NCI-H526 treated with DMSO at 0.1 percent for 48 hours (cell line): ENCODE measurements at regions not wholly inside any gene's neighbourhood (a gene's known extent, or its start where the extent isn't known, plus 50 kb on each side); places are given as distances from the start of the nearest gene placed in this dataset.
"Not testable (repeated sequence)": the region's sequence is repeated elsewhere in the genome, so short reads cannot be mapped to it uniquely, and the experiment has no call there.

Experiments
- DNase-seq: peaks from one replicate; lab custom pipeline; 2025; lab: John Stamatoyannopoulos, UW

GRCh38 chrY:21600170-21600569 lies 65.5 kb downstream of the RBMY1A1 start:
- DNase-seq = no peak

GRCh38 chrY:21601524-21601923 lies 66.8 kb downstream of the RBMY1A1 start:
- DNase-seq = no peak

- peak; percentile 25 for DNase-seq
These were observed 67.9 kb downstream of the RBMY1A1 start for GRCh38 chrY:21602590-21602989.

- no peak for DNase-seq
These were observed 101.5 kb downstream of the RBMY1A1 start for GRCh38 chrY:21636137-21636536.

- DNase-seq = no peak
These were observed 115.8 kb downstream of the RBMY1A1 start for GRCh38 chrY:21650496-21650895.

- DNase-seq = not testable (repeated sequence)
These were observed 124.4 kb downstream of the RBMY1A1 start for GRCh38 chrY:21659057-21659456.

GRCh38 chrY:21679590-21679989 lies 144.9 kb downstream of the RBMY1A1 start:
- DNase-seq = not testable (repeated sequence)

GRCh38 chrY:21686369-21686768 lies 151.7 kb downstream of the RBMY1A1 start:
- not testable (repeated sequence) for DNase-seq

GRCh38 chrY:21701951-21702350 lies 167.3 kb downstream of the RBMY1A1 start:
- DNase-seq = not testable (repeated sequence)

- not testable (repeated sequence) for DNase-seq
These were observed 168.2 kb downstream of the RBMY1A1 start for GRCh38 chrY:21702927-21703326.

GRCh38 chrY:21705309-21705708 lies 170.6 kb downstream of the RBMY1A1 start:
- DNase-seq = no peak

GRCh38 chrY:21706611-21707010 lies 171.9 kb downstream of the RBMY1A1 start:
- DNase-seq = not testable (repeated sequence)

GRCh38 chrY:21735489-21736060 lies 158.8 kb downstream of the RBMY1D start:
- DNase-seq = not testable (repeated sequence)

GRCh38 chrY:21744998-21745397 lies 149.3 kb downstream of the RBMY1D start:
- DNase-seq = not testable (repeated sequence)

- not testable (repeated sequence) for DNase-seq
These were observed 134.1 kb downstream of the RBMY1D start for GRCh38 chrY:21760243-21760642.

- DNase-seq = not testable (repeated sequence)
These were observed 126.5 kb downstream of the RBMY1D start for GRCh38 chrY:21767824-21768223.

GRCh38 chrY:21782174-21782860 lies 112.0 kb downstream of the RBMY1D start:
- DNase-seq = not testable (repeated sequence)

GRCh38 chrY:21813484-21814233 lies 80.7 kb downstream of the RBMY1D start:
- no peak for DNase-seq

GRCh38 chrY:21814491-21814890 lies 79.8 kb downstream of the RBMY1D start:
- no peak for DNase-seq

GRCh38 chrY:21821881-21822280 lies 72.4 kb downstream of the RBMY1D start:
- DNase-seq = no peak

- DNase-seq = no peak
These were observed 66.7 kb downstream of the RBMY1D start for GRCh38 chrY:21827593-21827992.
